Kidney (tissue), 13 donors: ENCODE measurements at regions not wholly inside any gene's neighbourhood (a gene's known extent, or its start where the extent isn't known, plus 50 kb on each side); places are given as distances from the start of the nearest gene placed in this dataset.
A peak's percentile ranks its signal among the peaks of the same experiment; 100 is the strongest.

ENCODE experiments used
- DNase-seq, 5 donors: peaks; one replicate each; pipeline ENCODE4 v3.0.0-alpha.2; 2013 to 2020
- FAIRE-seq: peaks from 2 replicates; lab custom pipeline; 2012; peaks lifted over from hg19 to GRCh38; lab: Jason Lieb, UNC
- H3K27ac ChIP-seq, 2 donors: one replicate each; pipeline ENCODE4 v1.7.0; 2013; ENCODE audit warnings: low read depth in 2 of 2, low read length in 2 of 2, inconsistent platforms in 1 of 2
- H3K27me3 ChIP-seq: one replicate; pipeline ENCODE4 v1.7.1; 2013; ENCODE audit warnings: low read length, inconsistent platforms; ENCODE audit not compliant: control insufficient read depth, insufficient read depth
- H3K36me3 ChIP-seq, 3 donors: one replicate each; pipeline versions ENCODE4 v1.7.0 to v1.7.1; 2013; ENCODE audit warnings: low read length in 3 of 3, control low read depth in 1 of 3, inconsistent platforms in 1 of 3; ENCODE audit not compliant: insufficient read depth in 3 of 3, control insufficient read depth in 2 of 3
- H3K4me1 ChIP-seq, 3 donors: one replicate each; pipeline versions ENCODE4 v1.7.0 to v1.7.1; 2013; ENCODE audit warnings: low read length in 3 of 3, inconsistent platforms in 1 of 3, low read depth in 1 of 3; ENCODE audit not compliant: control insufficient read depth in 2 of 3, insufficient read depth in 2 of 3
- H3K4me3 ChIP-seq, 3 donors: one replicate each; pipeline versions ENCODE4 v1.7.0 to v1.8.1; 2013; ENCODE audit warnings: low read length in 3 of 3, control low read depth in 1 of 3, inconsistent platforms in 1 of 3
- H3K9ac ChIP-seq, 3 donors: one replicate each; pipeline versions ENCODE4 v1.7.0 to v1.7.1; 2013; ENCODE audit warnings: low read length in 3 of 3, control low read depth in 1 of 3, inconsistent platforms in 1 of 3
- H3K9me3 ChIP-seq, 3 donors: one replicate each; pipeline versions ENCODE4 v1.7.0 to v1.7.1; 2013; ENCODE audit warnings: low read length in 3 of 3, control low read depth in 1 of 3, inconsistent platforms in 1 of 3; ENCODE audit not compliant: control insufficient read depth in 2 of 3, insufficient read depth in 1 of 3
- intact Hi-C: fragments of 100-400 bp; cut with DNase I; formaldehyde crosslinking; loops from one replicate; pipeline ENCODE4 v1.11.1; 2022
- TF ChIP-seq, protein P1 (sequence below): IDR thresholded peaks from 3 replicates; pipeline ENCODE4 v1.5.1; 2012; ENCODE audit warnings: mild to moderate bottlenecking, moderate library complexity, borderline replicate concordance; ENCODE audit not compliant: insufficient read depth; ENCODE audit errors: extremely low read depth
- donor health status: control.
- donor health status: control.
- donor health status: control.
- donor health status: control.
- donor health status: control.
- donor health status: DM: yes; HTN: yes; CAD: no.
- donor health status: Normal renal cell carcinoma (clear cell type).

DNA sequence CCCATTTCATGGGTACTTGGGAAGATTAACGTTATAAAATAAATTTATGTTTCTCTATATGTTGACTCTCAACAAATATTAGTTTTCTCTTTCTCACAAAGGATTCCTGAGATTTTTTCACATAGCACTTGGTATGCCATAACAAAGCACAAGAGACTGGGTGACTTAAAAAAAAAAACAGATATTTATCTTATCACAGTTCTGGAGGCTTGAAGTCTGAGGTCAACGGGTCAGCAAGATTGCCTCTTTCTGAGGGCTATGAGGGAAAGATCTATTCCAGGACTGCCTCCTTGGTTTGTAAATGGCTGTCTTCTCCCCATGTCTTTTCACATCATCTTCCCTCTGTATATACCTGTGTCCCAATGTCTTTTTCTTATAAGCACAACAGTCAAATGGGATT lies 153.5 kb upstream of the DIO2 start:
- H3K4me3 ChIP-seq: no peak overlapping the region
- TF ChIP-seq, protein P1, sequence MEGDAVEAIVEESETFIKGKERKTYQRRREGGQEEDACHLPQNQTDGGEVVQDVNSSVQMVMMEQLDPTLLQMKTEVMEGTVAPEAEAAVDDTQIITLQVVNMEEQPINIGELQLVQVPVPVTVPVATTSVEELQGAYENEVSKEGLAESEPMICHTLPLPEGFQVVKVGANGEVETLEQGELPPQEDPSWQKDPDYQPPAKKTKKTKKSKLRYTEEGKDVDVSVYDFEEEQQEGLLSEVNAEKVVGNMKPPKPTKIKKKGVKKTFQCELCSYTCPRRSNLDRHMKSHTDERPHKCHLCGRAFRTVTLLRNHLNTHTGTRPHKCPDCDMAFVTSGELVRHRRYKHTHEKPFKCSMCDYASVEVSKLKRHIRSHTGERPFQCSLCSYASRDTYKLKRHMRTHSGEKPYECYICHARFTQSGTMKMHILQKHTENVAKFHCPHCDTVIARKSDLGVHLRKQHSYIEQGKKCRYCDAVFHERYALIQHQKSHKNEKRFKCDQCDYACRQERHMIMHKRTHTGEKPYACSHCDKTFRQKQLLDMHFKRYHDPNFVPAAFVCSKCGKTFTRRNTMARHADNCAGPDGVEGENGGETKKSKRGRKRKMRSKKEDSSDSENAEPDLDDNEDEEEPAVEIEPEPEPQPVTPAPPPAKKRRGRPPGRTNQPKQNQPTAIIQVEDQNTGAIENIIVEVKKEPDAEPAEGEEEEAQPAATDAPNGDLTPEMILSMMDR: no peak
- no peaks in the 10 kb centered on the region for H3K9me3 ChIP-seq
- intact Hi-C loops: no loop called here
- H3K4me1 ChIP-seq: no peaks in the 10 kb centered on the region
- H3K27me3 ChIP-seq: no peaks in the 10 kb centered on the region
- no peak overlapping the region for H3K9ac ChIP-seq
- H3K27ac ChIP-seq: no peak overlapping the region
- no peaks in the 10 kb centered on the region for H3K36me3 ChIP-seq
- no peak for FAIRE-seq
- DNase-seq: no peak

DNA sequence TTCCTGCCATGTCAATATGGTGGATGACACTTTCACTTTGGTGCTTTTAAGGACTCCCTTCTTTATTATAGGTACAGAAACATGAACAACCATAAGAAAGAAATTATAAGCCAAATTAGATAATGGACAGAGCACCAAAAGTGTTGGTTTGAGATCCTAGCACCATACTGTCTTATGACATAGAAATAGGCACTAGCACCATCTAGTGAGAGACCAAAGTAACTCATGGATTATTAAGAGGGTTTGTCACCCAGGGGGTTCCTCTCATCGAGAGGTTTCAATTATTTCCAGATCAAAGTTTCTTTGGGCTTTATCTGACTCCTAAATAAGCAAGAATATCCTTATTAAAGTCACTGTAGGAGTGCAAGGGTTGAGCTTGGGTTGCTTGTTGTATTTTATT lies 153.0 kb upstream of the DIO2 start:
- Histone ChIP-seq H3K4me3 (no peak overlapping the region), H3K36me3 (no peaks in the 10 kb centered on the region), H3K4me1 (no peaks in the 10 kb centered on the region), H3K27me3 (no peaks in the 10 kb centered on the region), H3K9me3 (no peaks in the 10 kb centered on the region), H3K27ac (no peak overlapping the region), H3K9ac (no peak overlapping the region)
- intact Hi-C loops: no loop called here
- TF ChIP-seq, protein P1: peak; percentile 12
- FAIRE-seq (no peak), DNase-seq (no peak)

DNA sequence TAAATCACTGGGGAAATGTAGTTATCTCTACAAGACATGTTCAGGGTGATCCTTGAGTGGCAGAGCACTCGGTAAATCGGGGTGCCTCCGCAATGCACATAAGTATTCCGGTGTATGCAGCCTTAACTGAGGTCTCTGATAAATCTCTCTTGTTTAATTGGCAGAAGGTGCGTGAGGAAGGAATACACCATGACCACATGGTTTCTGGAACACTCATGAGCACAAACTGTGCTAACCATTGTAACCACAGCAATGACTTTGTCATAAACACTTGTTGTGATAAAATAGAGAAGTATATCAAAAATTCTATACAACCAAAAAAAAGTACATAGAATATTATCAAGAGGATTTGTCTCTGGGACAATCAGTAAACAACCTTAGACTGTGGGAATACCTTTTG lies 146.8 kb upstream of the DIO2 start:
- no peak overlapping the region for H3K9ac ChIP-seq
- no peaks in the 10 kb centered on the region for H3K9me3 ChIP-seq
- FAIRE-seq (no peak), DNase-seq (no peak)
- TF ChIP-seq, protein P1: no peak
- no peaks in the 10 kb centered on the region for H3K4me1 ChIP-seq
- no peaks in the 10 kb centered on the region for H3K27me3 ChIP-seq
- no peaks in the 10 kb centered on the region for H3K36me3 ChIP-seq
- intact Hi-C loops: no loop called here
- H3K4me3 ChIP-seq: no peak overlapping the region
- H3K27ac ChIP-seq: no peak overlapping the region

DNA sequence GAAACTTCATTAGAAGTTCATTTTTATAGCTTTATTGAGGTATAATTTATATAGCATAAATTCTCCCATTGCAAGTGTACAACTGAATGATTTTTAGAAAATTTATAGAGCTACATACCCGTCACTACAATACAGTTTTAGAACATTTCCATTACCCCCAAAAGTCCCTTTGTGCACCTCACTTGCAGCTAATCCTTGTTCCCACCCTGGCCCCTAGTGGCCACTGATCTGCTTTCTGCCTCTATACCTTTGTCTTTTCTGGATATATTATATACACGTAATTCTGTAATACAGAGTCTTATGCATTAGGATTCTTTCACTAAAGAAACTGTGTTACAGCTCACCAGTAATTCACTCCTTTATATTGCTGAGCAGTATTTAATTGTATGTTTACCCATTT lies 145.1 kb upstream of the DIO2 start:
- no peak for FAIRE-seq

More for the DNA sequence above, 145.1 kb upstream of the DIO2 start:
- Histone ChIP-seq H3K27me3 (no peaks in the 10 kb centered on the region), H3K4me1 (no peaks in the 10 kb centered on the region), H3K9me3 (no peaks in the 10 kb centered on the region), H3K27ac (no peak overlapping the region), H3K9ac (no peak overlapping the region), H3K4me3 (no peak overlapping the region), H3K36me3 (no peaks in the 10 kb centered on the region)
- peak in 1 of 5 donors; percentile 53 for DNase-seq
- TF ChIP-seq, protein P1: peak; percentile 8
- intact Hi-C loops: no loop called here
